ENCODE measurements at regions not wholly inside any gene's neighbourhood (a gene's known extent, or its start where the extent isn't known, plus 50 kb on each side); places are given as distances from the start of the nearest gene placed in this dataset.

- Histone ChIP-seq H3K36me3 (replicated peaks in 1 of 2; ENCODE audit: insufficient read depth in 1 of 2, low read depth in 2 of 2) (no peaks in the 10 kb centered on the region), H3K27ac (no peak overlapping the region), H3K9me3 (no peaks in the 10 kb centered on the region), H3K4me3 (no peak overlapping the region), H3K27me3 (no peaks in the 10 kb centered on the region), H3K4me1 (no peaks in the 10 kb centered on the region)
- 33% methylated on average over 2 of the region's 2 CpGs for WGBS, 2 donors
- intact Hi-C loops (cut with DNase I), result no loop called here
- ATAC-seq (no peak), DNase-seq (no peak)
- TF ChIP-seq POLR2A (IDR thresholded peaks at IDR 0.05), result no peak
- no peak for TF ChIP-seq CTCF (IDR thresholded peaks at IDR 0.05)
These were observed 1521.1 kb upstream of the PCDH7 start for GRCh38 chr4:29199025-29199424.

- no peaks in the 10 kb centered on the region for H3K27me3 ChIP-seq
- intact Hi-C loops (cut with DNase I), result no loop called here
- no peak overlapping the region for H3K4me3 ChIP-seq
- no peaks in the 10 kb centered on the region for H3K36me3 ChIP-seq (replicated peaks in 1 of 2; ENCODE audit: insufficient read depth in 1 of 2, low read depth in 2 of 2)
- DNase-seq (no peak), ATAC-seq (no peak)
- no peaks in the 10 kb centered on the region for H3K4me1 ChIP-seq
- no peaks in the 10 kb centered on the region for H3K9me3 ChIP-seq
- TF ChIP-seq CTCF (IDR thresholded peaks at IDR 0.05) (no peak), POLR2A (IDR thresholded peaks at IDR 0.05) (no peak)
- WGBS, 2 donors, result 41 to 49% methylated on average over 4 of the region's 4 CpGs
- H3K27ac ChIP-seq, result no peak overlapping the region
These were observed 1520.7 kb upstream of the PCDH7 start for GRCh38 chr4:29199485-29199884.

- no peaks in the 10 kb centered on the region for H3K9me3 ChIP-seq
- no peak for ATAC-seq
- H3K4me1 ChIP-seq, result no peaks in the 10 kb centered on the region
- no peak overlapping the region for H3K4me3 ChIP-seq
- H3K27ac ChIP-seq, result no peak overlapping the region
- H3K36me3 ChIP-seq (replicated peaks in 1 of 2; ENCODE audit: insufficient read depth in 1 of 2, low read depth in 2 of 2), result no peaks in the 10 kb centered on the region
- no peaks in the 10 kb centered on the region for H3K27me3 ChIP-seq
- TF ChIP-seq POLR2A (IDR thresholded peaks at IDR 0.05) (no peak), CTCF (IDR thresholded peaks at IDR 0.05) (no peak)
- no peak for DNase-seq
- intact Hi-C loops (cut with DNase I), result no loop called here
- WGBS, 2 donors, result 33 to 48% methylated on average over 1 of the region's 1 CpG
These were observed 1507.1 kb upstream of the PCDH7 start for GRCh38 chr4:29213020-29213419.

GRCh38 chr4:29220761-29221160 lies 1499.4 kb upstream of the PCDH7 start:
- WGBS, 2 donors, result 9 to 14% methylated on average over 1 of the region's 1 CpG
- no peak for ATAC-seq
- H3K4me3 ChIP-seq, result no peak overlapping the region

More at GRCh38 chr4:29220761-29221160, 1499.4 kb upstream of the PCDH7 start:
- Histone ChIP-seq H3K36me3 (replicated peaks in 1 of 2; ENCODE audit: insufficient read depth in 1 of 2, low read depth in 2 of 2) (no peaks in the 10 kb centered on the region), H3K27ac (no peak overlapping the region), H3K27me3 (no peaks in the 10 kb centered on the region), H3K9me3 (no peaks in the 10 kb centered on the region), H3K4me1 (no peaks in the 10 kb centered on the region)
- TF ChIP-seq CTCF (IDR thresholded peaks at IDR 0.05) (no peak), POLR2A (IDR thresholded peaks at IDR 0.05) (no peak)
- no peak for DNase-seq
- intact Hi-C loops (cut with DNase I), result no loop called here

Data from body of pancreas (tissue), 4 donors.